HEK293 (cell line): ENCODE measurements at regions not wholly inside any gene's neighbourhood (a gene's known extent, or its start where the extent isn't known, plus 50 kb on each side); places are given as distances from the start of the nearest gene placed in this dataset.

Source experiments
- CTCF ChIA-PET: fragments of 350-600 bp; formaldehyde crosslinking; extraction: SDS; loops from one replicate; lab custom pipeline; 2021; ENCODE audit warnings: antibody characterized with exemption; lab: Yijun Ruan, JAX
- POLR2A ChIA-PET: fragments of 300-600 bp; formaldehyde crosslinking; extraction: SDS; loops from one replicate; lab custom pipeline; 2020; ENCODE audit warnings: antibody characterized with exemption, inconsistent platforms; lab: Yijun Ruan, JAX
- H3K27ac ChIP-seq: fragments of 200-500 bp; sonication (Bioruptor generic); 2 replicates; pipeline ENCODE4 v1.5.1; 2014; ENCODE audit warnings: low read depth, low read length, control low read depth, inconsistent platforms; ENCODE audit errors: extremely low read depth
- H3K36me3 ChIP-seq, 2 experiments: fragments of 200-500 bp in 1 of 2; sonication (Bioruptor generic) in 1 of 2; 1 replicate in 1 of 2; 2 replicates in 1 of 2; pipeline ENCODE4 v1.5.1; 2014 to 2017; ENCODE audit warnings: inconsistent platforms in 2 of 2, low read length in 2 of 2; ENCODE audit not compliant: control insufficient read depth in 2 of 2, insufficient read depth in 1 of 2
- H3K4me1 ChIP-seq: fragments of 200-500 bp; sonication (Bioruptor generic); 2 replicates; pipeline ENCODE4 v1.5.1; 2014; ENCODE audit warnings: mild to moderate bottlenecking, low read length, inconsistent platforms; ENCODE audit not compliant: control insufficient read depth, insufficient read depth
- H3K4me3 ChIP-seq: 2 replicates; pipeline ENCODE4 v1.5.1; 2011; ENCODE audit warnings: low read depth, mild to moderate bottlenecking, control low read depth, low read length, moderate library complexity
- H3K9me3 ChIP-seq: fragments of 200-500 bp; sonication (Bioruptor generic); 2 replicates; pipeline ENCODE4 v1.5.1; 2014; ENCODE audit warnings: low read depth, low read length, inconsistent platforms; ENCODE audit not compliant: control insufficient read depth, insufficient read depth
- IKZF3 ChIP-seq: fragments of 450-650 bp; IDR thresholded peaks from 2 replicates; pipeline ENCODE4 v1.5.0; 2018; ENCODE audit warnings: missing biosample characterization, mild to moderate bottlenecking, missing genetic modification characterization, moderate library complexity
- SETDB1 ChIP-seq: IDR thresholded peaks from one replicate; pipeline ENCODE4 v1.6.1; 2017; ENCODE audit warnings: mild to moderate bottlenecking, low read length, moderate library complexity, mixed read lengths; ENCODE audit not compliant: insufficient read length
- TRIM28 ChIP-seq: IDR thresholded peaks from 2 replicates; pipeline ENCODE4 v1.6.1; 2011; ENCODE audit warnings: low read length, control low read depth, borderline replicate concordance
- ZBTB11 ChIP-seq: fragments of 450-650 bp; formaldehyde crosslinking; conservative IDR thresholded peaks from 2 replicates; pipeline ENCODE4 v1.5.1; 2016; ENCODE audit warnings: low read depth, missing biosample characterization, missing genetic modification characterization
- ZBTB44 ChIP-seq: fragments of 450-650 bp; IDR thresholded peaks from 2 replicates; pipeline ENCODE4 v1.5.1; 2018; ENCODE audit warnings: missing biosample characterization, mild to moderate bottlenecking, missing genetic modification characterization
- ZBTB8A ChIP-seq: fragments of 450-650 bp; formaldehyde crosslinking; IDR thresholded peaks from 2 replicates; pipeline ENCODE4 v1.5.1; 2016; ENCODE audit warnings: missing biosample characterization, missing genetic modification characterization
- ZNF133 ChIP-seq: fragments of 450-650 bp; formaldehyde crosslinking; IDR thresholded peaks from 2 replicates; pipeline ENCODE4 v1.5.1; 2016; ENCODE audit warnings: missing biosample characterization, missing genetic modification characterization
- ZNF146 ChIP-seq: fragments of 450-650 bp; formaldehyde crosslinking; IDR thresholded peaks from 2 replicates; pipeline ENCODE4 v1.5.1; 2016; ENCODE audit warnings: missing biosample characterization, missing genetic modification characterization
- ZNF426 ChIP-seq: fragments of 450-650 bp; formaldehyde crosslinking; IDR thresholded peaks from 2 replicates; pipeline ENCODE4 v1.5.1; 2017; ENCODE audit warnings: missing biosample characterization, missing genetic modification characterization, mild to moderate bottlenecking, inconsistent platforms, moderate library complexity
- ZNF488 ChIP-seq: fragments of 450-650 bp; formaldehyde crosslinking; IDR thresholded peaks from 2 replicates; pipeline ENCODE4 v1.5.1; 2016; ENCODE audit warnings: missing biosample characterization, missing genetic modification characterization
- ZNF645 ChIP-seq: fragments of 450-650 bp; formaldehyde crosslinking; IDR thresholded peaks from 2 replicates; pipeline ENCODE4; 2016; ENCODE audit warnings: missing biosample characterization, missing genetic modification characterization
- ZNF704 ChIP-seq: fragments of 450-650 bp; formaldehyde crosslinking; IDR thresholded peaks from 2 replicates; pipeline ENCODE4 v1.5.1; 2016; ENCODE audit warnings: missing biosample characterization, missing genetic modification characterization
- ZNF776 ChIP-seq: fragments of 450-650 bp; formaldehyde crosslinking; IDR thresholded peaks from 2 replicates; pipeline ENCODE4 v1.5.0; 2017; ENCODE audit warnings: missing biosample characterization, missing genetic modification characterization, borderline replicate concordance

GRCh38 chr9:102862478-102862877 is 132.7 kb upstream of the CYLC2 start:
- ChIA-PET CTCF (no interaction called here), POLR2A (no interaction called here)
- Histone ChIP-seq H3K4me3 (no peak overlapping the region), H3K36me3 (no peaks in the 10 kb centered on the region), H3K27ac (no peak overlapping the region), H3K4me1 (no peaks in the 10 kb centered on the region), H3K9me3 (no peaks in the 10 kb centered on the region)
- TF ChIP-seq ZNF426 (tag by site-specific recombination), result no peak
- no peak for TF ChIP-seq ZBTB8A
- TF ChIP-seq ZNF488 (tag by site-specific recombination), result no peak
- no peak for TF ChIP-seq ZNF133 (tag by site-specific recombination)
- no peak for TF ChIP-seq ZNF776 (tag by site-specific recombination)
- no peak for TF ChIP-seq ZBTB44
- TF ChIP-seq ZNF146 (tag by site-specific recombination), result no peak
- no peak for TF ChIP-seq ZNF704 (tag by site-specific recombination)
- TF ChIP-seq ZNF645, result no peak

GRCh38 chr9:102855641-102856040 is 139.5 kb upstream of the CYLC2 start:
- ChIA-PET CTCF (no interaction called here), POLR2A (no interaction called here)
- no peak overlapping the region for H3K27ac ChIP-seq
- no peaks in the 10 kb centered on the region for H3K9me3 ChIP-seq
- no peaks in the 10 kb centered on the region for H3K4me1 ChIP-seq
- TF ChIP-seq SETDB1 (no peak), TRIM28 (no peak)
- no peaks in the 10 kb centered on the region for H3K36me3 ChIP-seq
- H3K4me3 ChIP-seq, result no peak overlapping the region

GRCh38 chr9:102845827-102846371 is 149.2 kb upstream of the CYLC2 start:
- ChIA-PET POLR2A (no interaction called here), CTCF (no interaction called here)
- H3K9me3 ChIP-seq, result no peaks in the 10 kb centered on the region
- H3K36me3 ChIP-seq, result no peaks in the 10 kb centered on the region
- H3K4me1 ChIP-seq, result no peaks in the 10 kb centered on the region
- no peak overlapping the region for H3K4me3 ChIP-seq
- TF ChIP-seq ZBTB11 (tag by site-specific recombination) (no peak), IKZF3 (tag by site-specific recombination) (no peak)
- TF ChIP-seq, all 188 proteins: peak for 0
- H3K27ac ChIP-seq, result no peak overlapping the region
